CD14-positive monocyte (primary cell): ENCODE measurements at regions not wholly inside any gene's neighbourhood (a gene's known extent, or its start where the extent isn't known, plus 50 kb on each side); places are given as distances from the start of the nearest gene placed in this dataset.

Experiments used
- DNase-seq, 3 donors: peaks; one replicate each; pipeline ENCODE4 v3.0.0-alpha.2; 2011 to 2022
- H2AFZ ChIP-seq: 2 replicates; pipeline ENCODE4 v1.6.0; 2012; ENCODE audit warnings: mild to moderate bottlenecking, low read depth, low read length, inconsistent platforms; ENCODE audit not compliant: insufficient read depth, poor library complexity, severe bottlenecking
- H3K27ac ChIP-seq, 2 donors: 1 replicate in 1 of 2; 2 replicates in 1 of 2; pipeline ENCODE4 v1.5.1; 2012 to 2013; ENCODE audit warnings: low read length in 2 of 2, control low read depth in 1 of 2, inconsistent platforms in 1 of 2, low read depth in 1 of 2, mild to moderate bottlenecking in 1 of 2
- H3K27me3 ChIP-seq, 2 donors: one replicate each; pipeline versions ENCODE4 v1.6.0 to v1.6.1; 2011 to 2013; ENCODE audit warnings: low read length in 2 of 2; ENCODE audit not compliant: control insufficient read depth in 2 of 2, insufficient read depth in 2 of 2
- H3K36me3 ChIP-seq, 2 donors: replicated peaks in 1 of 2; 1 replicate in 1 of 2; 2 replicates in 1 of 2; pipeline versions ENCODE4 v1.5.1 to v1.6.1; 2012 to 2013; ENCODE audit warnings: low read length in 2 of 2, control low read depth in 1 of 2, inconsistent platforms in 1 of 2, mild to moderate bottlenecking in 1 of 2; ENCODE audit not compliant: insufficient read depth in 2 of 2, control insufficient read depth in 1 of 2
- H3K4me1 ChIP-seq, 2 donors: 1 replicate in 1 of 2; 2 replicates in 1 of 2; pipeline versions ENCODE4 v1.5.1 to v1.6.1; 2012 to 2013; ENCODE audit warnings: low read length in 2 of 2, control low read depth in 1 of 2, inconsistent platforms in 1 of 2, mild to moderate bottlenecking in 1 of 2, moderate library complexity in 1 of 2; ENCODE audit not compliant: insufficient read depth in 2 of 2, control insufficient read depth in 1 of 2
- H3K4me2 ChIP-seq: replicated peaks from 2 replicates; pipeline ENCODE3; 2012; ENCODE audit warnings: low read length, moderate library complexity, mild to moderate bottlenecking; ENCODE audit not compliant: poor library complexity, severe bottlenecking; ENCODE audit errors: extremely low read depth
- H3K4me3 ChIP-seq, 3 experiments: fragments of 200-600 bp in 1 of 3; sonication (generic) in 1 of 3; replicated peaks in 1 of 3; 1 replicate in 2 of 3; 2 replicates in 1 of 3; pipeline ENCODE4 v1.5.1; 2011 to 2013; ENCODE audit warnings: low read length in 3 of 3, mild to moderate bottlenecking in 3 of 3, control low read depth in 2 of 3, low read depth in 2 of 3, inconsistent platforms in 1 of 3, moderate library complexity in 1 of 3
- H3K79me2 ChIP-seq: 2 replicates; pipeline ENCODE4 v1.6.0; 2012; ENCODE audit warnings: mild to moderate bottlenecking, control low read depth, inconsistent platforms, low read length, moderate library complexity; ENCODE audit not compliant: insufficient read depth
- H3K9ac ChIP-seq: 2 replicates; pipeline ENCODE4 v1.6.0; 2017; ENCODE audit warnings: low read length, mild to moderate bottlenecking; ENCODE audit not compliant: insufficient read depth, poor library complexity, severe bottlenecking
- H3K9me3 ChIP-seq, 2 donors: replicated peaks in 1 of 2; 1 replicate in 1 of 2; 2 replicates in 1 of 2; pipeline versions ENCODE4 v1.5.1 to v1.6.1; 2012 to 2013; ENCODE audit warnings: low read length in 2 of 2, control low read depth in 1 of 2; ENCODE audit not compliant: control insufficient read depth in 1 of 2, insufficient read depth in 1 of 2
- H4K20me1 ChIP-seq: 2 replicates; pipeline ENCODE4 v1.6.0; 2012; ENCODE audit warnings: mild to moderate bottlenecking, low read length, control low read depth, moderate library complexity; ENCODE audit not compliant: insufficient read depth
- H3K27ac Mint-ChIP-seq, 7 donors: one replicate each; pipeline ENCODE4 v1.8.0; 2020; ENCODE audit warnings: mild to moderate bottlenecking in 7 of 7, mixed read lengths in 7 of 7, moderate library complexity in 6 of 7, inconsistent platforms in 2 of 7
- H3K27me3 Mint-ChIP-seq, 3 donors: one replicate each; pipeline ENCODE4 v1.8.0; 2021 to 2022; ENCODE audit warnings: low read depth in 3 of 3, mild to moderate bottlenecking in 3 of 3, mixed read lengths in 3 of 3, moderate library complexity in 3 of 3, inconsistent platforms in 1 of 3
- H3K36me3 Mint-ChIP-seq, 2 donors: one replicate each; pipeline ENCODE4 v1.8.0; 2020; ENCODE audit warnings: mixed read lengths in 2 of 2, inconsistent platforms in 1 of 2, mild to moderate bottlenecking in 1 of 2
- H3K4me1 Mint-ChIP-seq: one replicate; pipeline ENCODE4 v1.8.0; 2020; ENCODE audit warnings: mild to moderate bottlenecking, mixed read lengths
- H3K4me3 Mint-ChIP-seq, 2 donors: one replicate each; pipeline ENCODE4 v1.8.0; 2020; ENCODE audit warnings: mild to moderate bottlenecking in 2 of 2, mixed read lengths in 2 of 2, moderate library complexity in 1 of 2
- H3K9me3 Mint-ChIP-seq, 7 donors: one replicate each; pipeline ENCODE4 v1.8.0; 2020 to 2022; ENCODE audit warnings: mixed read lengths in 7 of 7, mild to moderate bottlenecking in 6 of 7, moderate library complexity in 6 of 7, inconsistent platforms in 2 of 7
- WGBS: methylation state at CpG from one replicate; pipeline ENCODE4 v1.1.5; 2013; ENCODE audit warnings: missing lambda C conversion rate; ENCODE audit not compliant: insufficient coverage; 5-methylcytosine and 5-hydroxymethylcytosine counted together
- intact Hi-C, 2 donors: fragments of 100-400 bp; cut with micrococcal nuclease; formaldehyde crosslinking; loops; one replicate each; pipeline versions ENCODE4 v1.15.0 to v1.15.1; 2023
- TF ChIP-seq, protein P1 (sequence below): fragments of 200-600 bp; IDR thresholded peaks from one replicate; pipeline ENCODE4 v1.8.0; 2022; ENCODE audit warnings: antibody characterized with exemption, mild to moderate bottlenecking

GRCh38 chr11:25790396-25790795, 541.5 kb upstream of the ANO3 start:
- intact Hi-C loops, result no loop called here
- H3K9me3 Mint-ChIP-seq, result peaks cover 0 to 2% (median 0%) of the 10 kb centered on the region in 7 donors
- Histone ChIP-seq H3K36me3 (no peaks in the 10 kb centered on the region), H3K9me3 (no peaks in the 10 kb centered on the region), H3K27ac (no peak overlapping the region), H2AFZ (no peak overlapping the region), H3K27me3 (no peaks in the 10 kb centered on the region), H3K4me1 (no peaks in the 10 kb centered on the region), H3K4me2 (no peak overlapping the region), H3K79me2 (no peaks in the 10 kb centered on the region), H4K20me1 (no peaks in the 10 kb centered on the region), H3K4me3 (no peak overlapping the region), H3K9ac (no peak overlapping the region)
- H3K4me3 Mint-ChIP-seq, result no peak overlapping the region
- WGBS, result 67% methylated on average over 1 of the region's 1 CpG
- TF ChIP-seq, protein P1, sequence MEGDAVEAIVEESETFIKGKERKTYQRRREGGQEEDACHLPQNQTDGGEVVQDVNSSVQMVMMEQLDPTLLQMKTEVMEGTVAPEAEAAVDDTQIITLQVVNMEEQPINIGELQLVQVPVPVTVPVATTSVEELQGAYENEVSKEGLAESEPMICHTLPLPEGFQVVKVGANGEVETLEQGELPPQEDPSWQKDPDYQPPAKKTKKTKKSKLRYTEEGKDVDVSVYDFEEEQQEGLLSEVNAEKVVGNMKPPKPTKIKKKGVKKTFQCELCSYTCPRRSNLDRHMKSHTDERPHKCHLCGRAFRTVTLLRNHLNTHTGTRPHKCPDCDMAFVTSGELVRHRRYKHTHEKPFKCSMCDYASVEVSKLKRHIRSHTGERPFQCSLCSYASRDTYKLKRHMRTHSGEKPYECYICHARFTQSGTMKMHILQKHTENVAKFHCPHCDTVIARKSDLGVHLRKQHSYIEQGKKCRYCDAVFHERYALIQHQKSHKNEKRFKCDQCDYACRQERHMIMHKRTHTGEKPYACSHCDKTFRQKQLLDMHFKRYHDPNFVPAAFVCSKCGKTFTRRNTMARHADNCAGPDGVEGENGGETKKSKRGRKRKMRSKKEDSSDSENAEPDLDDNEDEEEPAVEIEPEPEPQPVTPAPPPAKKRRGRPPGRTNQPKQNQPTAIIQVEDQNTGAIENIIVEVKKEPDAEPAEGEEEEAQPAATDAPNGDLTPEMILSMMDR, result no peak
- H3K27me3 Mint-ChIP-seq, result peaks cover 0 to 3% (median 2%) of the 10 kb centered on the region in 3 donors
- no peaks in the 10 kb centered on the region for H3K36me3 Mint-ChIP-seq
- H3K4me1 Mint-ChIP-seq, result no peaks in the 10 kb centered on the region
- no peak overlapping the region for H3K27ac Mint-ChIP-seq
- no peak for DNase-seq

DNA sequence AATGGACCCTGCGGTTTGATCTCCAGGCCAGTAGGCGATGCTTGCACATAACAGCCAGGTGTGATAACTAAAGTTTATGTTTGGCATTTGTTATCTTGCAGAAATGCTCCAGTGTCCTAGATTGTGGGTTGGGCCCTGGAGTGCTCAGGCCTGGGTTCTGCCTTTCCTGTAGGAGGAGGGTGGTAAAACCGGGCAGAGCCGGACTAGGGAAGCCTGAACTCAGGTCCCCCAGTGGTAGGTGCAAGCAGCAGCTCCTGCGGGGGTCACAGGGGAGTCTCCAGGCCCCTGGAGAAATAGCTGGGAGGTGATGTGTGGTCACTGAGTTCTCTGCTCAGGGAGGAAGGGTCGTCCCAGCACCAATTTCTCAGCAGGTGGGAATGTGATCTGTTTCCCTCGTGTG, 538.3 kb upstream of the ANO3 start:
- TF ChIP-seq, protein P1, result no peak
- H3K9ac ChIP-seq, result no peak overlapping the region
- peaks cover 0 to 2% (median 0%) of the 10 kb centered on the region in 3 donors for H3K27me3 Mint-ChIP-seq
- H3K36me3 Mint-ChIP-seq, result no peaks in the 10 kb centered on the region
- H3K4me1 ChIP-seq, result no peaks in the 10 kb centered on the region
- no peak overlapping the region for H3K27ac ChIP-seq
- H3K4me3 ChIP-seq, result no peak overlapping the region
- H4K20me1 ChIP-seq, result no peaks in the 10 kb centered on the region
- no peak overlapping the region for H3K27ac Mint-ChIP-seq
- no peaks in the 10 kb centered on the region for H3K9me3 ChIP-seq
- no peak overlapping the region for H3K4me3 Mint-ChIP-seq
- H3K36me3 ChIP-seq, result no peaks in the 10 kb centered on the region
- intact Hi-C loops, result no loop called here
- H3K4me1 Mint-ChIP-seq, result no peaks in the 10 kb centered on the region
- no peak overlapping the region for H2AFZ ChIP-seq
- no peak overlapping the region for H3K4me2 ChIP-seq
- H3K27me3 ChIP-seq, result no peaks in the 10 kb centered on the region
- no peaks in the 10 kb centered on the region for H3K79me2 ChIP-seq
- 73% methylated on average over 7 of the region's 7 CpGs for WGBS
- H3K9me3 Mint-ChIP-seq, result peaks cover 0 to 2% (median 0%) of the 10 kb centered on the region in 7 donors
- no peak for DNase-seq
